Pons (tissue), 1 donor: ENCODE measurements at regions not wholly inside any gene's neighbourhood (a gene's known extent, or its start where the extent isn't known, plus 50 kb on each side); places are given as distances from the start of the nearest gene placed in this dataset.
A peak's percentile ranks its signal among the peaks of the same experiment; 100 is the strongest.

Experiments used
- DNase-seq: peaks from one replicate; pipeline ENCODE4 v3.0.0-alpha.2; 2016; ENCODE audit warnings: low spot score

DNA sequence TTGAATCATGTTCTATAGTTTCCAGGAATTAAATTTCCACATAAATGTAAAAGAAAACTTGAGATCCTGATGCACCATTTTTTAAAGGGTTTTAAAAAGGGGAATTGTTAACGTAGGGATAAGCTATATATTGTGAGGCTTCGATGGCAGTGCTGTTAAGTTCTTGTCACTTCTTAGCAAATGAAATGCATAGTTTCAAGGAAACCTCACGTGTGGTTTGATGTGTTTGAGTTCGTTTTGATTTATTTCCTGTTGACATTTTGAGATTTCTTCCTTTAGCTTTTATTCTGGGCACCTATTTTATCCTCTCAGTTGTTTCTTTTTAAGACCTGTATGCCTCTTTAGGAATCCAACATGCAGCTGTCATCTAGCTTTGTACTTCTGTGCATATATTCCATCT lies 301.0 kb downstream of the DOCK8 start:
- no peak for DNase-seq

DNA sequence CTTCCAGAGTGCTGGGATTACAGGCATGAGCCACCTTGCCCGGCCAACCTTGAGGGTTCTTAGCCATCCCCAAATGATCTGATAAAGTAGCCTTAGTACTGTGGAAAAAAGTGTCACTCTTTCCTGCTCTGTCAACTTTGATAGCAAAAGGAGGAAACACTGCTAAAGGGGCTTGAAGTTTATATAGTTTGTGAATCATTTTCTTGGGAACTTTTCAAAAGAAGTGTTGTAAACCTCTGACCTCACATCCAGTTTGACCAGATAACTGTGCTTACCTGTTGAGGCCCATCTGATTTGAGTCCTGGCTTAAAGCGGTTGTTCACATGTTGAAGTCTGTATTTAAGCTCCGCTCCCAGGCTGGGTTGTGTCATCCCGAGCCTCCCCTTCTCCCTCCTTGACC lies 303.3 kb downstream of the DOCK8 start:
- no peak for DNase-seq

DNA sequence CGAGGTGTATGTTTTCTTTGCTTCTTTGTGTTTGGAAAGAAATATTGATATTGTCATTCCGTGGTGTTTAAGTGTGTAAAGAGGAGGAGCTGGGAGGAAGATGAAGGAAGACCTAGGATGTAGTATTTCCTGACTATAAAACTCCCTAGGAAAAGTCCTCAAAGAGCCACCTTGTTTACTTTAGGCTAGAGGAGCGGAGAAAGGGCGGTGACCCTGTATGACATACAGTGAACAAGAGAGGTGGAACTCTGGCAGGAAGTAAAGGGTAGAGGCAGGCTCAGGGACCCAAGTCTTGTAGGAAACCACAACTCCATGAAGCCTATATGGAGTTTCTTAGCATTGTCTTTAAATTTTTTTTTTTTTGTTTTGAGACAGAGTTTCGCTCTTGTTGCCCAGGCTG lies 303.9 kb downstream of the DOCK8 start:
- no peak for DNase-seq

DNA sequence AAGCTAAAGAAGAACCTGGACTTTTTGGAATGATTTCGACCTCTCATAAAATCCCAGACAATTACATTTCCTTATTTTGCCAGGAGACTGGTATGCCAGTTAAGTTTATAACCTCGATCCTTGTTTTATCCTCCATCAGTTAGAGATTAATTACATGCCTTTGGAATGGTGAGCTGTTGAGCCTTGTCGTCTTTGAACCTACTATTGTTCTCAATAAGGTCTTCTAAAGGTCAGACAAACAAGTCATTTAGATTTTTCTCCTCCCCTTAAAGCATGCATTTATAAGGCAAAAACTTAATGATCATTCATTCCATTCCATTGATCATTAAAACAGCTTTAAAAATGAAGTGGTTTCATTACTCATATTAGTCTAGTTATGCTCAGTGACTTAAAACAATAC lies 304.9 kb downstream of the DOCK8 start:
- no peak for DNase-seq

DNA sequence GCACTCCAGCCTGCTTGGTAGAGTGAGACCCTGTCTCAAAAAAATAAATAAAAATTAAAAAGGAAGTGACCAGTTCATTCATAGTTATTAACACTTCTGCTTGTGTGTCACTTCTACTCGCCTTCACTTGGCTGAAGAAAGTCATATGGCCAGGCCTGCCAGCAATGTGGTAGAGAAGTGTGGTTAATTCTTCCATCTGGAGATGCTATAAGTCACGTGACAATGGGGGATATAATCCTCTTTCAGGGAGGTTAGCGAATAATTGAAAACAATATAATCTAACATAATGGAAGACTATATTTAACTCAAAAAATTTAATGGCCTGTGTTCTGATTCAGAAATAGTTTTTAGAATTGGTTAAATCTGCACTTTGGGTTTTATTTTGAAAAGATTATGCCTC lies 305.6 kb downstream of the DOCK8 start:
- no peak for DNase-seq

DNA sequence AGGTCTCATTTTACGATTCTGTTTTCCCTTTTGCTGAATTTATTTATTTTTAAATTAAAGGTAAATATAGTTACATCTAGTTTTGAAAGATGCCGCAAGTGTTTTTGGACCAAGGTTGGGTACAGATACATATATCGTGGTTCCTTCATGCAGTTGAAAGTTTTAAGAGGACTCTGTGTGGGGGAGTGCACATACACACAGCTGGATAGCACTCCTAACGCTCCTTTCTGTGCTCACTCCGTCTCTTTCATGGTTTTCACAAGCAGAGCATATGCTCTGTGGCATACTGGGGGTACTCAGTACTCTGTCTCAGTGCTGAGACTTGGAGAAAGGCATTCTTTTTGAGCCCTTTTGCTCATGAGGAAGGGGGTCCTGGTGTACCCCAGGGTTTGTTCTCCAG lies 307.5 kb downstream of the DOCK8 start:
- DNase-seq: no peak

DNA sequence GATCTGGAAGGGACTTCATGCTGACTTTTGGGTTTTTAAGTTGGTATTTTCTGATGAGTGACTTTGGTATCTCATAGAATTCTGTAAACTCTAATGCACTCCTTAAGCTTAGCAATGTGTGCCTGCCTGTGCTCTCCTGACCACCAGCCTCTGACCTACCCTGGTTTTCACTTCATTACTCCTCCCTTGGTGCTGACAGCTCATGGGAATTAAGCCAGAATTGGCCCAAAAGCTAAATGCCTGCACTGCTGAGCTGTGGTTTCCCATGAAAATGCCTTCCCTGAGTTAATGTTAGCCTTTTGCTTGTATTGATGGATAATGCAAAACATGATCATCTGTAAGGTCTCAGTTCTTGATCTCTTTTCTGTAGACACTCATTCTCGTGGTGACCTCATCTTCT lies 308.0 kb downstream of the DOCK8 start:
- DNase-seq: no peak

DNA sequence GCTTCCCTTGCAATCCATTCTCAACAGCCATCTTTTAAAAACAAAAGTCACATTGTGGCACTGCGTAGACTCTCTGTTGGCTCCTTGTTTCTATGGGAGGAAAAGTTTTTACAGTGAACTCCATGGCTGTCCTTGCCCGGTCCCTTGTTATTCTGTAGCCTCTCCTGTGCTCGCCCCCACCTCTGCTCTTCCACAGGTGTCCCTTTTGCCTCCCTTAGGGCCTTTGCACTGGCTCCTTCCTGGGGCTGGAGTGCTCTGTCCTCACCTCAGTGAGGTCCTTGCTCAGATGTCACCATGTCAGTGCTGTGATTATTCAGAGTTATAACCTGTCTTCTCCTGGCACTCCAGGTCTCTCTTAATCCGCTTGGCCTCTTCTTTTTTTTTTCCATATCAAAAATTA lies 308.8 kb downstream of the DOCK8 start:
- no peak for DNase-seq

DNA sequence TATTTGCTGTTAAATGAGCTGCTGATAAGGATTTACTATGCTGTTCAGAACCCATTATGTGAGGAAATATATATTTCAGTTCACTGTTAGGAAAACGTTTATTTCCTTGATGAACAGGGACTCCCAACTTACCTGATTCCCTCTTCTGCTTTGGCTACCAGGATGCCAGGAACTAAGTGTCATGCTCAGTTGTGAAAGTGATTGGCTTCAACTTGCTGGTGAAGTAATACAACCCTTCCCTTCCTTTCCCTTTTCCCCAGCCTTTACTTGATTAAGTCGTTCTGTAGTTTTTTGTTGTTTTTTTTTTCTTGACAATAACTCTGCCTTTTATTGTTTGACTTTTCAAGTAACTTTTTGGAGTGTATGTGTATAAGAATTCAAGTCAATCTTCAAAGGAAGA lies 309.3 kb downstream of the DOCK8 start:
- DNase-seq: no peak

DNA sequence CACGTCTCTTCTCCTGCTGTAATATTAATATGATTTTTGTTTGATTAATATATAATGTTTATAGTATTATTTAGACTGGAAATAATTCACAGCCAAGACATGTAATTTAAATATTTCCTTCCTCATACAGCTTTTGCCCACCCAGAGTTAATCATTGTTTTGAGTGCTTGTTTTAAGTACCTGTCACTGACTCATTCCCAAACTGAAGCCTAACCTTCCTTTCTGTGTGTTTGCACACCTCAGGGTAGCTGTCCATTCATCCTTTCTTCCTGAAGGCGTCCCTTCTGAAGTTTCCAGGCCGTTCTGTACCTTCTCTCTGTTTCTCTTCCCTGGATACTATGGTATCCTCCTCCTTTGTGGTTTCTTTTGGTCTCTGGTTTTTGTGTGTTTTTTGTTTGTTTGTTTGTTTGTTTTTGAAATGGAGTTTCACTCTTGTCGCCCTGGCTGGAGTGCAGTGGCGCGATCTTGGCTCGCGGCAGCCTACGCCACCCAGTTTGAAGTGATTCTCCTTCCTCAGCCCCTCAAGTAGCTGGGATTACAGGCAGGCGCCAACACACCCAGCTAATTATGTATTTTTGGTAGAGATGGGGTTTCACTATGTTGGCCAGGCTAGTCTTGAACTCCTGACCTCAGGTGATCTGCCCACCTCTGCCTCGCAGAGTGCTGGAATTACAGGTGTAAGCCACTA lies 312.4 kb downstream of the DOCK8 start:
- DNase-seq: no peak

DNA sequence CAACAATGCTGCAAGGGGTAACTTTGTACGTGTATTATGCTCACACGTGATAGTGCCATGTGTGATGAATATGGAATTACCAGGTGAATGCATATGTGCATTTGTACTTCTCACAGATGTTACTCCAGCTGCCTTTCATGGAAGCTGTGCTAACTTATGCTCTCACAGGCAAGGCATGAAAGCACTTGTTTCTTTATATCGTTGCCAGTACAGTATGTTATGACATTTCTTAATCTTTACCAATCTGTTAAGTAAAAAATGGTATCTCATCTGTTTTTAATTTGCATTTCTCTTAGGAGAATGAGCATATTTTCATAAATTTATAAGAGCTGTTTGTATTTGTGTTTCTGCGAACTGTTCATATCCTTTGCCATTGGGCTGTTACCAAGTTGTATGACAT lies 311.8 kb upstream of the DMRT1 start:
- no peak for DNase-seq

DNA sequence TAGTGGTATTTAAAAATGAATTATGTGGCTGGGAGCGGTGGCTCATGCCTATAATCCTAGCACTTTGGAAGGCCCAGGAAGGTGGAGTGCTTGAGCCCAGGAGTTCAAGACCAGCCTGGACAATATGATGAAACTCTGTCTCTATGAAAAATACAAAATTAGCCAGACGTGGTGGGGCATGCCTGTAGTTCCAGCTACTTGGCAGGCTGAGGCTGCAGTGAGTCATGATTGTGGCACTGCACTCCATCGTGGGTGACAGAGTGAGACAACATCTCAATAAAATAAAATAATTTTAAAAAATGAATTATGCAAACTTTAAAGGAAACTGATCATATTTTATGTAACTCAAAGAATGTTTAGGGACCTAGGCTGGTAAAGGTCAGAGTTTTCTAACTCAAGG lies 310.8 kb upstream of the DMRT1 start:
- DNase-seq: no peak

DNA sequence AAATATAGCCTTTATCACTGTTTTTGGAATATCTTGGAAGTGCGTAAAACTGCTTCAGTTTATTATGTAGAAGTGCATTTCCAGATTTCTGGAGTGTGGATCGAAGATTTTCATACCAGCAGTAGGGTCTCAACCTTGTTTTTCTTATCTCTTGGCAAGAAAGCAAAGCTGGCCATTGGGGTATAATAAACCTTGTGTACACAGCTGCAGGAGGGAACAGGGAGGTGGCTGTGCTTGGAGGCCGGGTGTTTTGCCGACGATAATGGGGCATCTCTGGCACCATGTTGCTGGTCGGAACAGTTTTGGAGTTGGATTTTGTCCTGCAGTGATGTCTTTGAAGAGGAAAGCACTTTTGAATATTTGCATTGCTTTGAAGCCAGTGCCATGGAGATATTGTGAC lies 308.8 kb upstream of the DMRT1 start:
- DNase-seq: no peak

DNA sequence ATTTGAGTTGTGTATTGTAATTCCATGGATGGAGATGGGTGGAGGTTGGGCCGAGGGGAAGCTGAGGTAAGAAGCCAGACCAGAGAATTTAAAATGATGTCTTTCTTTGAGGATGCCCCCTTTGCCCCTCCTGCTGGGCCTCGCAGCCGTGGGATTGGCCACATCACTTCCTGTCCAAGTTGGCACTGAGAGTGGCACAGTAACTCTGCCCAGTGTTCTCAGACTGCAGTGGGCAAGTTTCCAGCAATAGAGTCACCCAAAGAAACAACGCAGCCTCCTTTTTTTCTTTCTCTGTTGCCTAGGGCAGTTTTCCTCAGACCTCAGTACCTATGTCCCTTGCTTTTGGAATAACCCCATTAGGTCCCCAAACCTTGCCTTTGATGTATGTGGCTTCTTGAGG lies 306.6 kb upstream of the DMRT1 start:
- DNase-seq: peak; percentile 92

DNA sequence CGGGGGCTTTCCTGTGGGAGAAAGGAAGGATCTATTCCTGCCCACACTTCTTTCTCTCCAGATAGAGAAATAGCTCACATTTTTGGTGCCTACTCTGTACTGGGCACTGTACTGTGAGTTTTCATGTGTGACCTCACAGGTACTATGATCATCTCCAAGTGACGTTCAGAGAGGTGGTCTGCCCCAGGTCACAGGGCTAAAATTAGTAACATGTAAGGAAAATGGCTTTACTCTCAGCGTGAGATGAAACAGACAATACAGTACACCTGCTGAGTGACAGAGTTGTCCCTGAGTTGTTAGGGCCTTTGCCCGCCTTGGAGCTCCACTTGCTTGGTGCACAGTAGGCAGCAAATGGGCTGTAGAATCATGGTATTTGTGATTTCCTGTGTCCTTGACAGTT lies 306.1 kb upstream of the DMRT1 start:
- DNase-seq: no peak

DNA sequence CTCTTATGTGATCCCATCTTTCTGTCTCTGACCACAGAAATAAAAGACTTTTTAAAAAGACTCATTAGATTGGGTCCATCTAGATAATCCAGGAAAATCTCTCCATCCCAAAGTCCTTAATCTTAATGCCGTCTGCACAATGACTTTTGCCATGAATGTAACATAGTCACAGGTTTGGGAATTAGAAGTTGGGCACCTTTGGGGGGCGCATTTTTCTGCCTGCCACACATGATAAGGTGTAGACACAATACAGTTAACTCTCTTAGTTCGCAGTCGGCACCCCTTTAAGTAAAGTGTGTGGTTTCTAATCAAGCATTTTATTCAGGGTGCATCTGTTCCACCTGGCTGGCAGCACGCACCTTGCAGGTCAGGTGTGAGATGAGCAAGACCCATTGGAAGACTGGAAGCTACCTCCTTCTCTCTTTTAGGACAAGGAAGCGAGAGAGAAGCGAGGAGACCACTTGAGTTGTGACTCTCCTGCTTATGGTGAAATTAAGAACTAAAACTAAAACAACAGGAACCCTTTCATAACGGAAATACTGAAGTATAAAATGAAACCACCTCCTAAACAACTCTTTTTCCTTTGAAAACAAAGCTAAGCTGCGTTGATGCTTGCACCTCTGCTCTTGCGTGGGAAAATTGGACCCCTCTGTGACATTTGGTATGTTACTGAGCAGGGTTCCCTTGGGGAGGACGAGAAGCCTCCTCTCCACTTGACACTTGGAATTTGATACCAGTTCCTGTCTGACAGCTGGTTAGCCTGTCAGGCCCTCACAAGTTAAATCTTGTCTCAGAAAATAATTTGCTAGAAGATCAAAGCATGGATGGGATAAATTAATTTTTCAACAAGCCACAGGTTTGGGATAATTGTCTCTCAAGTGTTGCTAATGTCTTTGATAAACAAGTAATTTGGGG lies 304.6 kb upstream of the DMRT1 start:
- DNase-seq: no peak

DNA sequence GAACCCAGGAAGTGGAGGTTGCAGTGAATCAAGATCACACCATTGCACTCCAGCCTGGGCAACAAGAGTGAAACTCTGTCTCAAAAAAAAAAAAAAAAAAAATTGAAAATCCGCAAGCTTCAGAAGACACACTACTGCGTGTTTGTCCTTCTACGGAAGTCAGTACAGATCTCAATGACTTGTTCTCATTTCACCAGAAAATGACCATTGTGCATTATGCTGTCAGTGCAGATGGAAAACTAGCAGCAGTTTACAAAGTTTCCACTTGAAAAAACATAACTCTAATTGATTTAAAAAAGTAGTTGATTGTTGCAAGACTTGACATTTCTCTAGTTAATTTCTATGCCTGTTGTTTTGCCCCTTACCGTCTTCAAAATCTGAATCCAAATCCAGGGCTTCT lies 298.0 kb upstream of the DMRT1 start:
- DNase-seq: peak; percentile 56

DNA sequence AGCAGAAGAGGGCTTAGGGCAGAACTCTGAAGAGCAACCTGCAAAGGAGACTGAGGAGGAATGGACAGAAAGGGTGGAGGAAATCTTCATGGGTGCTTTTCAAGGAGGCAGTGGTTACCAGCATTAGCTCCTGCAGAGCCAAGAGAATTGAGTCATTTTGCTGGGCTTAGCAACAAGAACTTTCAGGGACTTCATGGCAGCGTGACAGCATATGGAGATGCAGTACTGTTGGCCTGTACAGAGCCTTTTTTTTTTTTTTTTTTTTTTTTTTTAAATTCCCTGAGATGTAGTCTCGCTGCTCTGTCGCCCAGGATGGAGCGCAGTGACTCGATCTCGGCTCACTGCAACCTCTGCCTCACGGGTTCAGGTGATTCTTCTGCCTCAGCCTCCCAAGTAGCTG lies 296.0 kb upstream of the DMRT1 start:
- DNase-seq: no peak

DNA sequence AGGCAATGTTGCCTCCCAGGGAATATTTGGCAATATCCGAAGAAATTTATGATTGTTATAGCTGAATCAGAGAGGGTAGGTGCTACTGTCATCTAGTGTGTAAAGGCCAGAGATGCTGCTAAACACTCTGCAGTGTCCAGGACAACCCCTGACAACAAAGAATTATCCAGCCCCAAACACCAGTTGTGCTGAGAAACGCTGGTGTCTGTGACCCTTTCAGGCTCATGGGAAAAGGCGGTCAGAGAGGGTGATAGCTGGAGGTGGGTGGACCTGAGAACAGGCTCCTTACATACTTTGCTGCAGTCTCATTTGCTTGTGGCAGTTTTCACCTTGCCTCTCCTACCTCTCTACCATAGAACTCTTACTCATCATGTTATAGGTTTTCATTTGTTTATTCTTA lies 295.3 kb upstream of the DMRT1 start:
- no peak for DNase-seq

DNA sequence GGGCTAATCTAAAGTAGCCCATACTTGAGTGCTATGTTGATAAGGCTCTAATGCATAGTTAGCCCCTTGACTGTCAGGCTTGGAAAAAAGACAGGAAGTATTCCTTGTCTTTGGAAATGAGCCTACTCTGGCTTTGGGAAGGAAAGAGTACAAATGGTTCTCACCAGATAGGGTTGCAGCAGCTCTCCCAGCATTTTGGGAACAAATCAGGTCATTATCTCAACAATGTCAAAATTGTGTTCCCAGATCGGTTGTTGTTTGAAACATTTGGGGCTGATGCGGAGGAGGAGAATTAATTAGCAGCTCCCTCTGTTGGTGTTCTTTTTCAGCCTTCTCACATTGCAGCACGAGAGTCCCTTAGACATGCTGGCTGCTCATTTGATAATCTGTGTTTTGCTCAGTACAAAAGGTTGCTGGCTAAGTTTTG lies 294.7 kb upstream of the DMRT1 start:
- peak; percentile 89 for DNase-seq

DNA sequence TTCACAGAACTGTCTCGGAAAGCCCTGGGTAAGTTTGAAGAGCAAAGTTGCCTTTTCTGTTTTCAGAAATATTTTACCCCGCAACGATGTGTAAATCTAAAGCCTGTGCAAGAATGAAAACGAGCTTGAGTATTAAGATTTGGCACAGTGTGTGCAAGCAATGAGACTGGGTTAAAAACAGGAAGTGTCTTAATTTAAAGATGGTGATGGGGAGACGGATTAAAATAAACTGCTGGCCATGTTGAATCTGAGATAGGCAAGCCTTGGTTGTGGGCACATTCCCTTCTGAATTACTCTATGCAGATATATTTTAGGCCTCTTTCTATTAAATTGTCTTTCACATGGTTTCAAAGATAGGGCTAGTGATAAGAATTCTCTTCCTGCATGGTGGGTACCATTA lies 294.2 kb upstream of the DMRT1 start:
- DNase-seq: no peak

DNA sequence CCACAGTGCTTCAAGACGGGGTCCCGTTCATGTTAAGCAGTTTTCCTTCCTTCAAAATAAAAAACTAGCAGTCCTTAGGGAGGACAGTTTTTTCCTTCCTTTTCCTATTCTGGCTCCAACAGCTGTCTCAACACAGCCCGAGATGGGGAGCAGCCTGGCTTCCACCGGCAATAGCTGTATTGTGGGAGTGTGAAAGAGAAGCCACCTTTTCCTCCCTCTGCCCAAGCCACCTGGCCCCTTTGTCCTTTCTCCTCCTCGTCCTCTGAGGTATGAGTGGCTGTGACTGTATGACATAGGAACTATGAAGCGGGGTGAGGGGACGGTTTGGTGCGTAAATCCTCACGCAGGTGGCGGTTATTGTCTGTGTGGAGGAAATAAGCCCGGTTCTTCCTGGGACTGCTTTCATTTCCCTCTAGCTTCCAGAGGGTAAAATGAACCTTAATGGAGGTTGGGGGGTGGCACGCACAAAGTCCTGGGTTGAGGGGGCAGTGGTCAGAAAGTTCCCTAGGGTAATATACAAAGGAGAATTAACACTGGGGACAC lies 292.0 kb upstream of the DMRT1 start:
- DNase-seq: no peak

DNA sequence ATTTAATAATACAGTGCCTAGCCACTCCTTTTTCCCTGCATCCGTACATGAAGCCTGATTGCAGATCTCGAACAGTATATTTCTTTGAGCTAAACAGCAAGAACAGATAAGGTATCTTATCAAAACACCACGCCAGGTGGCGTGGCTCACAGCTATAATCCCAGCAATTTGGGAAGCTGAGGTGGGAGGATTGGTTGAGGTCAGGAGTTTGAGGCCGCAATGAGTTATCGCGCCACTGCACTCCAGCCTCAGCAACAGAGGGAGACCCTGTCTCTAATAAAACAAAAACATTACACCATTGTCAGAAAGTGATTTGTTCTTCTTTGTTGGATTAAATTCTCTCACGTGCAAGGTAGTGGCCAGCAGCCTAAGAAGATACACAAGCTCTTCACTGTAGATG lies 291.2 kb upstream of the DMRT1 start:
- no peak for DNase-seq
